ENCODE measurements at regions not wholly inside any gene's neighbourhood (a gene's known extent, or its start where the extent isn't known, plus 50 kb on each side); places are given as distances from the start of the nearest gene placed in this dataset.

GRCh38 chr6:169867751-169868191 is 116.3 kb downstream of the ERMARD start:
- no peak for DNase-seq (ENCODE audit: low spot score)

DNA sequence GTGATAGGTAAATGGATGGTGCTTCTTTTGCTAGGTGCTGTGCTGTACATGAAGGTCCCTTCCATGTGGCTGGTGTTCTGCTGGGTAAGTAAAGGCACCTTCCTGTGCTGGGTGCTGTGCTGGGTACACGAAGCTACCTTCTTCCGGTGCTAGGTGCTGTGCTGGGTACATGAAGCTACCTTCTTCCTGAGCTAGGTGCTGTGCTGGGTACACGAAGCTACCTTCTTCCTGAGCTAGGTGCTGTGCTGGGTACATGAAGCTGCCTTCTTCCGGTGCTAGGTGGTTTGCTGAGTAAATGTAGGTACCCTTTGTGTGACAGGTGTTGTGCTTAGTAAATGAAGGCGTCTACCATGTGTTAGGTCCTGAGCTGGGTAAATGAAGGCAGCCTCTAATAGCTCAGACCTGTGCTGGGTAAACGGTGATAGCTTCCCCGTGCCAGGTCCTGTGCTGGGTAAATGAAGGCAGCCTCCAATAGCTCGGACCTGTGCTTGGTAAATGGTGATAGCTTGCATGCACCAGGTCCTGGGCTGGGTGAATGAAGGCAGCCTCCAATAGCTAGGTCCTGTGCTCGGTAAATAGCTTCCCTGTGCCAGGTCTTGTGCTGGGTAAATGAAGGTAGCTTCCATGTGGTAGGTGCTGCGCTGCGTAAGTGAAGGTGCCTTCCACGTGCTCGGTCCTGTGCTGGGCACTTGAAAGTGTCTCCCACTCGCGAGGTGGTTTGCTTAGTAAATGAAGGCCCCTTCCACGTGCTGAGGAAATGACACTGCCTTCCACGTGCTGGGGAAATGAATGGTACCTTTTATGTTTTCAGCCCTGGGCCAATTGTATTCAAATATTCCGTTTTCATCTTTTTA is 115.5 kb downstream of the ERMARD start:
- in situ Hi-C loops (cut with MboI; ENCODE audit: low sequenced_read_pairs, unreplicated experiment), result no loop called here
- no peak for TF ChIP-seq CTCF (IDR thresholded peaks at IDR 0.05; ENCODE audit: borderline replicate concordance, control extremely low read depth, extremely low read depth, insufficient read depth, missing control alignments)
- DNase-seq (ENCODE audit: low spot score), result no peak

More at GRCh38 chr6:169867751-169868191, 116.3 kb downstream of the ERMARD start:
- no peak for TF ChIP-seq CTCF (IDR thresholded peaks at IDR 0.05; ENCODE audit: borderline replicate concordance, control extremely low read depth, extremely low read depth, insufficient read depth, missing control alignments)
- in situ Hi-C loops (cut with MboI; ENCODE audit: low sequenced_read_pairs, unreplicated experiment), result no loop called here

DNA sequence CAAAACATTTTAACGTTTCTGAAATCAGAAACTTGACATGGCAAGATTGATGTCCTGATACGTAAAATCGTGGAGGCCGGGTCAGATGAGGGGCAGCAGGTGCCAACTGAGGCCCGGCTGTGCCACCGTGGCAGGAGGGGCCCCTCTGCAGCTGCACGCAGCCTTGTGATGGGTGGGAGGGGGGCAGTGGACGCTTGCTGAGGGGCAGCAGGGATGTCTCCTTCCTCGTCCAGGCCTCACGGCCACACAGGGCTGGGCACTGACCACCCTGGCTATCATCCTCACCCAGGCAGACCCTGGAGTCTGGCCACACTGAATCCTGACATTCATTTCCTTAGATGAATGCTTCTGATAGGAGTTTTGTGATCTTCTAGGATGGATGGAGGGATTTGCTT is 114.7 kb downstream of the ERMARD start:
- no peak for TF ChIP-seq CTCF (IDR thresholded peaks at IDR 0.05; ENCODE audit: borderline replicate concordance, control extremely low read depth, extremely low read depth, insufficient read depth, missing control alignments)
- DNase-seq (ENCODE audit: low spot score), result no peak
- in situ Hi-C loops (cut with MboI; ENCODE audit: low sequenced_read_pairs, unreplicated experiment), result no loop called here

DNA sequence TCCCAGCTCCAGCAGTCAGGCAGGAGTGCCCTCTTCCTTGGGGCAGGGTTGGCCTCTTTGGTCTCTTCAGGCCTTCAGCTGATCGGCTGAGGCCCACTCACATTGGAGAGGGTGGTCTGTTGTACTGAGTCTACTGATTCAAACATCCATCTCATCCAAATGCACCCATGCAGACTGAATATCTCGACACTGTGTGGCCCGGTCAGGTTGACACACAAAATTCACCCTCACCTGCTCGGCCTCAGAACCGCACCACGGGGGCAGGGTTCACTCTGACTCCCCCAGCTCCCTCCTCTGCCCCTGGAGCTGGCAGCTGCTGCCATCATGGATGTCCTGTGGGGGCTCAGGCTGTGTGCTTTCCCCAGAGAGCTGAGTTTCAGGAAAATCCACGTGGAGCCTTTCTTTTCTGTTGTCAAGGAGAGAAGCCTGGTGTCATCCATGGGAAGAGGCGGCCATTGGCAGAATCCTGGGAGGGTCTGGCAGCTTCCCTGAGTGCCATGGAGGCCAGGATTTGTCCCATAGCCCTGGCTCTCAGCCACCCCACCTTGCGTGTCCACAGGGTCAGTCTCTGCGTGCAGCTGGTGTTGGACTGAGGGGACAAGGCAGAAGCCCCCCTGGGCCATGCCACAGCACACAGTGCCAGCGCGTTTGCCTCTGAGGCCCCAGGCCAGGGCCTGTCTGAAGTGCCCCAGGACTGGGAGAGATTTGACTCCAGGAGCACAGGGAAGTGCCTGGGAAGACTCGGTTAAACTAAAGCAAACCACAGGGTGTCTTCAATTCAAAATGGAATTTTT is 114.1 kb downstream of the ERMARD start:
- TF ChIP-seq CTCF (IDR thresholded peaks at IDR 0.05; ENCODE audit: borderline replicate concordance, control extremely low read depth, extremely low read depth, insufficient read depth, missing control alignments), result no peak
- no peak for DNase-seq (ENCODE audit: low spot score)
- in situ Hi-C loops (cut with MboI; ENCODE audit: low sequenced_read_pairs, unreplicated experiment), result no loop called here

- no peak for TF ChIP-seq CTCF (IDR thresholded peaks at IDR 0.05; ENCODE audit: borderline replicate concordance, control extremely low read depth, extremely low read depth, insufficient read depth, missing control alignments)
- DNase-seq (ENCODE audit: low spot score), result no peak
- in situ Hi-C loops (cut with MboI; ENCODE audit: low sequenced_read_pairs, unreplicated experiment), result no loop called here
Observed at GRCh38 chr6:169864148-169865020, 113.0 kb downstream of the ERMARD start.

DNA sequence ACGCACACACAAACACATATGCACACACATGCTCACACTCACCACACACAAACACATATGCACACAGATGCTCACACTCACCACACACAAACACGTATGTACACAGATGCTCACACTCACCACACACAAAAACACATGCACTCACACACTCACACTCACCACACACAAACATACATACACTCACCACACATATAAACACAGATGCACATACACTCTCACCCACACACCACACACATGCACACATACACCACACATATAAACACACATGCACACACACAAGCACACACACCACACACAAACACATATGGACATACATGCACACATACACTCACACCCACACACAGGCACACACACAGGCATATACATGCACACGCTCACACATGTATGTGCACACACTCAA is 112.3 kb downstream of the ERMARD start:
- DNase-seq (ENCODE audit: low spot score), result no peak
- in situ Hi-C loops (cut with MboI; ENCODE audit: low sequenced_read_pairs, unreplicated experiment), result no loop called here
- TF ChIP-seq CTCF (IDR thresholded peaks at IDR 0.05; ENCODE audit: borderline replicate concordance, control extremely low read depth, extremely low read depth, insufficient read depth, missing control alignments), result no peak
